ENCODE measurements at regions not wholly inside any gene's neighbourhood (a gene's known extent, or its start where the extent isn't known, plus 50 kb on each side); places are given as distances from the start of the nearest gene placed in this dataset.

- TF ChIP-seq POLR2A (IDR thresholded peaks at IDR 0.05; ENCODE audit: low read depth, low read length) (no peak), TAF1 (IDR thresholded peaks at IDR 0.05; ENCODE audit: low read depth, low read length) (no peak), PAX5 (IDR thresholded peaks at IDR 0.05; ENCODE audit: insufficient read depth, low read length, severe bottlenecking) (no peak)
Measured at GRCh38 chr1:199122532-199123311, 483.9 kb downstream of the PTPRC start.
